Adrenal gland (tissue), 9 donors: ENCODE measurements at regions not wholly inside any gene's neighbourhood (a gene's known extent, or its start where the extent isn't known, plus 50 kb on each side); places are given as distances from the start of the nearest gene placed in this dataset.

ENCODE experiments used
- DNase-seq, 7 donors: peaks; one replicate each; pipeline ENCODE4 v3.0.0-alpha.2; 2019 to 2020
- H3K27ac ChIP-seq, 5 donors: fragments of 200-600 bp; sonication (generic) in 4 of 5; 1 replicate in 3 of 5; 2 replicates in 2 of 5; pipeline versions ENCODE4 v1.5.1 to v1.8.0; 2016 to 2020; ENCODE audit warnings: mild to moderate bottlenecking in 1 of 5
- H3K27me3 ChIP-seq: fragments of 200-600 bp; 2 replicates; pipeline ENCODE4 v1.8.0; 2021
- H3K36me3 ChIP-seq, 2 donors: fragments of 200-600 bp; replicated peaks in 1 of 2; 1 replicate in 1 of 2; 2 replicates in 1 of 2; pipeline versions ENCODE4 v1.5.1 to v1.8.0; 2018 to 2022
- H3K4me1 ChIP-seq, 2 donors: fragments of 200-600 bp; replicated peaks in 1 of 2; 1 replicate in 1 of 2; 2 replicates in 1 of 2; pipeline versions ENCODE4 v1.5.1 to v1.8.0; 2018 to 2021
- H3K4me3 ChIP-seq, 4 donors: fragments of 200-600 bp; sonication (generic) in 3 of 4; one replicate each; pipeline ENCODE4 v1.5.1; 2016 to 2018
- H3K9me3 ChIP-seq, 3 donors: fragments of 200-600 bp; sonication (generic) in 1 of 3; replicated peaks in 1 of 3; 1 replicate in 2 of 3; 2 replicates in 1 of 3; pipeline versions ENCODE4 v1.5.1 to v1.8.0; 2016 to 2021
- CTCF ChIP-seq, 6 experiments: fragments of 450-650 bp in 4 of 6; fragments of 200-600 bp in 2 of 6; sonication (generic) in 1 of 6; IDR thresholded peaks; 1 replicate in 5 of 6; 2 replicates in 1 of 6; pipeline versions ENCODE4 v1.5.1 to v1.8.0; 2016 to 2021; ENCODE audit warnings: antibody characterized with exemption in 6 of 6, mild to moderate bottlenecking in 2 of 6, moderate library complexity in 1 of 6
- POLR2A ChIP-seq, 2 donors: fragments of 450-650 bp; IDR thresholded peaks; one replicate each; pipeline ENCODE4 v1.6.1; 2017; ENCODE audit warnings: antibody characterized with exemption in 2 of 2, mild to moderate bottlenecking in 2 of 2, moderate library complexity in 1 of 2
- WGBS, 4 donors: extraction: QIAGEN DNeasy Blood & Tissue Kit in 2 of 4; methylation state at CpG; one replicate each; pipeline versions ENCODE4 v1.1.5 to v1.1.7; 2013 to 2017; 5-methylcytosine and 5-hydroxymethylcytosine counted together
- intact Hi-C, 2 donors: fragments of 100-400 bp; cut with DNase I; formaldehyde crosslinking; loops; one replicate each; pipeline versions ENCODE4 v1.14.1 to v1.15.0; 2022 to 2023
- donor health status: healthy with polysubstance abuse.
- donor health status: Bipolar disorder and iron deficiency.
- donor health status: DM: yes; HTN: yes; CAD: no.
- donor health status: DM: no; HTN: no; CAD: no.
- donor health status: DM: no; HTN: no; CAD: no.

GRCh38 chr6:18742406-18742805 is 355.3 kb downstream of the RNF144B start:
- 58 to 72% (median 66%) methylated on average over 2 of the region's 2 CpGs for WGBS, 4 donors
- intact Hi-C loops = no loop called here
- no peaks in the 10 kb centered on the region for H3K9me3 ChIP-seq
- no peaks in the 10 kb centered on the region for H3K4me1 ChIP-seq
- TF ChIP-seq CTCF (IDR thresholded peaks at IDR 0.05) (no peak), POLR2A (IDR thresholded peaks at IDR 0.05) (no peak)
- no peak overlapping the region for H3K27ac ChIP-seq
- no peak for DNase-seq
- no peaks in the 10 kb centered on the region for H3K36me3 ChIP-seq
- no peak overlapping the region for H3K4me3 ChIP-seq
- no peaks in the 10 kb centered on the region for H3K27me3 ChIP-seq

- H3K9me3 ChIP-seq = no peaks in the 10 kb centered on the region
- TF ChIP-seq CTCF (IDR thresholded peaks at IDR 0.05) (no peak), POLR2A (IDR thresholded peaks at IDR 0.05) (no peak)
- 70 to 84% (median 76%) methylated on average over 4 of the region's 4 CpGs for WGBS, 4 donors
- no peak overlapping the region for H3K27ac ChIP-seq
- no peak for DNase-seq
- H3K27me3 ChIP-seq = no peaks in the 10 kb centered on the region
- no peak overlapping the region for H3K4me3 ChIP-seq
- intact Hi-C loops = no loop called here
- H3K36me3 ChIP-seq = no peaks in the 10 kb centered on the region
- no peaks in the 10 kb centered on the region for H3K4me1 ChIP-seq
Observed at GRCh38 chr6:18746727-18747126, 359.6 kb downstream of the RNF144B start.

GRCh38 chr6:18748314-18748713 is 361.2 kb downstream of the RNF144B start:
- TF ChIP-seq CTCF (IDR thresholded peaks at IDR 0.05) (no peak), POLR2A (IDR thresholded peaks at IDR 0.05) (no peak)
- intact Hi-C loops = no loop called here

GRCh38 chr6:18752278-18753068 is 365.3 kb downstream of the RNF144B start:
- no peaks in the 10 kb centered on the region for H3K36me3 ChIP-seq
- TF ChIP-seq POLR2A (IDR thresholded peaks at IDR 0.05) (no peak), CTCF (IDR thresholded peaks at IDR 0.05) (no peak)
- H3K4me1 ChIP-seq = no peaks in the 10 kb centered on the region
- H3K27me3 ChIP-seq = no peaks in the 10 kb centered on the region
- WGBS, 4 donors = 47 to 55% (median 51%) methylated on average over 5 of the region's 5 CpGs
- H3K9me3 ChIP-seq = no peaks in the 10 kb centered on the region
- DNase-seq = no peak
- H3K4me3 ChIP-seq = no peak overlapping the region
- H3K27ac ChIP-seq = no peak overlapping the region
- intact Hi-C loops = no loop called here

More at GRCh38 chr6:18748314-18748713, 361.2 kb downstream of the RNF144B start:
- H3K27me3 ChIP-seq = no peaks in the 10 kb centered on the region
- no peak overlapping the region for H3K27ac ChIP-seq
- 56 to 67% (median 63%) methylated on average over 4 to 6 of the region's 6 CpGs for WGBS, 4 donors
- H3K9me3 ChIP-seq = no peaks in the 10 kb centered on the region
- no peak for DNase-seq
- H3K4me3 ChIP-seq = no peak overlapping the region
- no peaks in the 10 kb centered on the region for H3K36me3 ChIP-seq
- H3K4me1 ChIP-seq = no peaks in the 10 kb centered on the region
